SK-N-SH (cell line): ENCODE measurements at regions not wholly inside any gene's neighbourhood (a gene's known extent, or its start where the extent isn't known, plus 50 kb on each side); places are given as distances from the start of the nearest gene placed in this dataset.

Experiments used
- CTCF ChIA-PET: fragments of 300-600, 350-600 bp; formaldehyde crosslinking; extraction: SDS; loops from one replicate; lab custom pipeline; 2021; lab: Yijun Ruan, JAX
- POLR2A ChIA-PET: fragments of 350-600 bp; sonication (Branson Sonifier 250); formaldehyde crosslinking; extraction: SDS; loops from one replicate; lab custom pipeline; 2020; ENCODE audit warnings: antibody characterized with exemption, inconsistent platforms; lab: Yijun Ruan, JAX
- DNase-seq: peaks from one replicate; pipeline ENCODE4 v3.0.0; 2012
- H2AFZ ChIP-seq: fragments of 200-600 bp; sonication (generic); 2 replicates; pipeline ENCODE4 v1.8.1; 2016; ENCODE audit warnings: antibody characterized with exemption, mild to moderate bottlenecking, low read depth
- H3F3A ChIP-seq: fragments of 200-600 bp; sonication (generic); replicated peaks from 2 replicates; pipeline ENCODE3; 2016; ENCODE audit warnings: antibody characterized with exemption, mild to moderate bottlenecking; ENCODE audit not compliant: insufficient read depth
- H3K27ac ChIP-seq, 2 experiments: fragments of 200-500 bp in 1 of 2; fragments of 200-600 bp in 1 of 2; sonication (Bioruptor generic) in 1 of 2; sonication (generic), shearing (Covaris generic) in 1 of 2; 2 replicates each; pipeline versions ENCODE4 v1.5.1 to v1.6.1; 2014 to 2016; ENCODE audit warnings: low read depth in 2 of 2, inconsistent platforms in 1 of 2, low read length in 1 of 2, mild to moderate bottlenecking in 1 of 2, mixed read lengths in 1 of 2
- H3K27me3 ChIP-seq: fragments of 200-600 bp; sonication (generic), shearing (Covaris generic); 2 replicates; pipeline ENCODE4 v1.6.1; 2016; ENCODE audit warnings: mixed run types; ENCODE audit not compliant: insufficient read depth
- H3K36me3 ChIP-seq, 2 experiments: fragments of 200-500 bp in 1 of 2; fragments of 200-600 bp in 1 of 2; sonication (Bioruptor generic) in 1 of 2; sonication (generic) in 1 of 2; replicated peaks in 1 of 2; 2 replicates each; pipeline versions ENCODE3 to v1.5.1; 2014 to 2016; ENCODE audit warnings: low read length in 1 of 2, mild to moderate bottlenecking in 1 of 2; ENCODE audit not compliant: insufficient read depth in 2 of 2, control insufficient read depth in 1 of 2
- H3K4me1 ChIP-seq, 2 experiments: fragments of 200-500 bp in 1 of 2; fragments of 200-600 bp in 1 of 2; sonication (Bioruptor generic) in 1 of 2; sonication (generic), shearing (Covaris generic) in 1 of 2; 2 replicates each; pipeline versions ENCODE4 v1.5.1 to v1.6.1; 2014 to 2016; ENCODE audit warnings: low read depth in 1 of 2, low read length in 1 of 2, mixed run types in 1 of 2; ENCODE audit not compliant: insufficient read depth in 2 of 2, control insufficient read depth in 1 of 2
- H3K4me2 ChIP-seq: fragments of 200-600 bp; sonication (generic), shearing (Covaris generic); 2 replicates; pipeline ENCODE4 v1.6.1; 2017; ENCODE audit warnings: mixed run types
- H3K4me3 ChIP-seq, 2 experiments: fragments of 200-500 bp in 1 of 2; fragments of 200-600 bp in 1 of 2; sonication (Bioruptor generic) in 1 of 2; sonication (generic), shearing (Covaris generic) in 1 of 2; 2 replicates each; pipeline versions ENCODE4 v1.5.1 to v1.8.1; 2014 to 2016; ENCODE audit warnings: low read depth in 2 of 2, inconsistent platforms in 1 of 2, low read length in 1 of 2, mild to moderate bottlenecking in 1 of 2, mixed read lengths in 1 of 2, moderate library complexity in 1 of 2
- H3K79me2 ChIP-seq: fragments of 200-600 bp; sonication (generic); 2 replicates; pipeline ENCODE4 v1.8.1; 2017; ENCODE audit warnings: mild to moderate bottlenecking; ENCODE audit not compliant: insufficient read depth
- H3K9ac ChIP-seq: fragments of 200-600 bp; sonication (generic); 2 replicates; pipeline ENCODE4 v1.6.1; 2017; ENCODE audit warnings: mixed run types
- H3K9me2 ChIP-seq: fragments of 200-600 bp; sonication (generic); 2 replicates; pipeline ENCODE4 v1.6.1; 2017; ENCODE audit warnings: mixed run types
- H3K9me3 ChIP-seq: fragments of 200-600 bp; sonication (generic); 2 replicates; pipeline ENCODE4 v1.6.1; 2017; ENCODE audit warnings: mixed run types, mild to moderate bottlenecking, moderate library complexity
- H4K20me1 ChIP-seq: fragments of 200-600 bp; sonication (generic); 2 replicates; pipeline ENCODE4 v1.6.1; 2017; ENCODE audit warnings: mild to moderate bottlenecking, mixed run types; ENCODE audit not compliant: insufficient read depth
- CHD2 ChIP-seq: fragments of 150-350 bp; IDR thresholded peaks from 2 replicates; pipeline ENCODE4 v1.6.1; 2018; ENCODE audit warnings: low read length; ENCODE audit not compliant: partially characterized antibody
- EZH2phosphoT487 ChIP-seq: fragments of 200-600 bp; sonication (generic); IDR thresholded peaks from 2 replicates; pipeline ENCODE4 v1.6.1; 2017; ENCODE audit warnings: low read depth, mixed run types, mild to moderate bottlenecking, antibody characterized with exemption, moderate library complexity, borderline replicate concordance
- FOXM1 ChIP-seq: IDR thresholded peaks from 2 replicates; pipeline ENCODE4 v1.4.0; 2012; ENCODE audit warnings: low read depth, mild to moderate bottlenecking
- GATA2 ChIP-seq: sonication (generic); formaldehyde crosslinking; IDR thresholded peaks from 2 replicates; pipeline ENCODE4 v1.5.0; 2020; ENCODE audit warnings: mild to moderate bottlenecking, missing genetic modification reagents
- MXI1 ChIP-seq: IDR thresholded peaks from 2 replicates; pipeline ENCODE4 v1.6.1; 2012; ENCODE audit warnings: mild to moderate bottlenecking, low read depth, low read length, improper control_type of control experiment
- POLR2AphosphoS5 ChIP-seq: IDR thresholded peaks from 2 replicates; pipeline ENCODE4 v1.6.1; 2012; ENCODE audit warnings: low read depth, low read length
- RXRA ChIP-seq: IDR thresholded peaks from 2 replicates; pipeline ENCODE4 v1.4.0; 2012; ENCODE audit warnings: low read depth, mild to moderate bottlenecking, borderline replicate concordance
- SIN3A ChIP-seq: IDR thresholded peaks from 2 replicates; pipeline ENCODE4 v1.6.1; 2012; ENCODE audit warnings: low read depth, mild to moderate bottlenecking, low read length, moderate library complexity, borderline replicate concordance
- TCF12 ChIP-seq: IDR thresholded peaks from 2 replicates; pipeline ENCODE4 v1.4.0; 2012
- YY1 ChIP-seq: IDR thresholded peaks from 2 replicates; pipeline ENCODE4 v1.4.0; 2012; ENCODE audit warnings: low read depth, mild to moderate bottlenecking
- WGBS: methylation state at CpG from one replicate; pipeline ENCODE4 v1.1.6; 2017; ENCODE audit warnings: low lambda C conversion rate; 5-methylcytosine and 5-hydroxymethylcytosine counted together
- TF ChIP-seq, protein P1 (sequence below): IDR thresholded peaks from 2 replicates; pipeline ENCODE4 v1.6.1; 2012; ENCODE audit warnings: mild to moderate bottlenecking, low read depth, low read length, moderate library complexity
- TF ChIP-seq, protein P2 (sequence below): IDR thresholded peaks from 2 replicates; pipeline ENCODE4; 2012
- TF ChIP-seq, protein P3 (sequence below): fragments of 150-350 bp; IDR thresholded peaks from 2 replicates; pipeline ENCODE4 v1.6.1; 2016; ENCODE audit warnings: mild to moderate bottlenecking, low read depth, low read length
- TF ChIP-seq, protein P4 (sequence below): IDR thresholded peaks from 2 replicates; pipeline ENCODE4 v1.4.0; 2012; ENCODE audit warnings: low read depth, borderline replicate concordance
- TF ChIP-seq, protein P5 (sequence below): fragments of 200-600 bp; sonication (generic); IDR thresholded peaks from 2 replicates; pipeline ENCODE4 v1.6.1; 2017; ENCODE audit warnings: antibody characterized with exemption, mild to moderate bottlenecking, moderate library complexity
- TF ChIP-seq, protein P6 (sequence below): IDR thresholded peaks from 2 replicates; pipeline ENCODE4 v1.4.0; 2012; ENCODE audit warnings: low read depth, borderline replicate concordance

DNA sequence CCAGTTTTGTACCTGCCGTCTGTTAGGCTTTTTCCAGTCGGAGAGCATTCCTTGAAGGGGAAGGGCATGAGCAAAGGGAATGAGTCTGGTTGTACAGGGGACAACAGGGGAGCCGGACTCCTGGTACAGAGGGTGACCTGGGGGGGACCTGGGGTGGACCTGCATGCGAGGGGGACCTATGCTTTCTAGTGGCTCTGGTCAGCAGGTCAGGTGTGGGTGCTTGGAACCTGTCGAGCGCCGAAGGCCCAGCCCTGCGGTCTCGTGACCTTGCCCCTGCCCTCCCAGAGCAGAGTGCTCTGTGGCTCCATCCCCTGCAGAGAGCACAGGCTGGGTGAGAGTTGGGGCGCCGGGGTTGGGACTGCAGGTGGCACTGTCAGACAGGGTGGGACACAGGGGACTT lies 96.7 kb upstream of the ASAP2 start (continued):
- TF ChIP-seq, protein P1, sequence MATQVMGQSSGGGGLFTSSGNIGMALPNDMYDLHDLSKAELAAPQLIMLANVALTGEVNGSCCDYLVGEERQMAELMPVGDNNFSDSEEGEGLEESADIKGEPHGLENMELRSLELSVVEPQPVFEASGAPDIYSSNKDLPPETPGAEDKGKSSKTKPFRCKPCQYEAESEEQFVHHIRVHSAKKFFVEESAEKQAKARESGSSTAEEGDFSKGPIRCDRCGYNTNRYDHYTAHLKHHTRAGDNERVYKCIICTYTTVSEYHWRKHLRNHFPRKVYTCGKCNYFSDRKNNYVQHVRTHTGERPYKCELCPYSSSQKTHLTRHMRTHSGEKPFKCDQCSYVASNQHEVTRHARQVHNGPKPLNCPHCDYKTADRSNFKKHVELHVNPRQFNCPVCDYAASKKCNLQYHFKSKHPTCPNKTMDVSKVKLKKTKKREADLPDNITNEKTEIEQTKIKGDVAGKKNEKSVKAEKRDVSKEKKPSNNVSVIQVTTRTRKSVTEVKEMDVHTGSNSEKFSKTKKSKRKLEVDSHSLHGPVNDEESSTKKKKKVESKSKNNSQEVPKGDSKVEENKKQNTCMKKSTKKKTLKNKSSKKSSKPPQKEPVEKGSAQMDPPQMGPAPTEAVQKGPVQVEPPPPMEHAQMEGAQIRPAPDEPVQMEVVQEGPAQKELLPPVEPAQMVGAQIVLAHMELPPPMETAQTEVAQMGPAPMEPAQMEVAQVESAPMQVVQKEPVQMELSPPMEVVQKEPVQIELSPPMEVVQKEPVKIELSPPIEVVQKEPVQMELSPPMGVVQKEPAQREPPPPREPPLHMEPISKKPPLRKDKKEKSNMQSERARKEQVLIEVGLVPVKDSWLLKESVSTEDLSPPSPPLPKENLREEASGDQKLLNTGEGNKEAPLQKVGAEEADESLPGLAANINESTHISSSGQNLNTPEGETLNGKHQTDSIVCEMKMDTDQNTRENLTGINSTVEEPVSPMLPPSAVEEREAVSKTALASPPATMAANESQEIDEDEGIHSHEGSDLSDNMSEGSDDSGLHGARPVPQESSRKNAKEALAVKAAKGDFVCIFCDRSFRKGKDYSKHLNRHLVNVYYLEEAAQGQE = no peak
- TF ChIP-seq GATA2 (CRISPR knock-in tag) (no peak), FOXM1 (no peak)
- TF ChIP-seq, all 33 proteins: peak for 0

DNA sequence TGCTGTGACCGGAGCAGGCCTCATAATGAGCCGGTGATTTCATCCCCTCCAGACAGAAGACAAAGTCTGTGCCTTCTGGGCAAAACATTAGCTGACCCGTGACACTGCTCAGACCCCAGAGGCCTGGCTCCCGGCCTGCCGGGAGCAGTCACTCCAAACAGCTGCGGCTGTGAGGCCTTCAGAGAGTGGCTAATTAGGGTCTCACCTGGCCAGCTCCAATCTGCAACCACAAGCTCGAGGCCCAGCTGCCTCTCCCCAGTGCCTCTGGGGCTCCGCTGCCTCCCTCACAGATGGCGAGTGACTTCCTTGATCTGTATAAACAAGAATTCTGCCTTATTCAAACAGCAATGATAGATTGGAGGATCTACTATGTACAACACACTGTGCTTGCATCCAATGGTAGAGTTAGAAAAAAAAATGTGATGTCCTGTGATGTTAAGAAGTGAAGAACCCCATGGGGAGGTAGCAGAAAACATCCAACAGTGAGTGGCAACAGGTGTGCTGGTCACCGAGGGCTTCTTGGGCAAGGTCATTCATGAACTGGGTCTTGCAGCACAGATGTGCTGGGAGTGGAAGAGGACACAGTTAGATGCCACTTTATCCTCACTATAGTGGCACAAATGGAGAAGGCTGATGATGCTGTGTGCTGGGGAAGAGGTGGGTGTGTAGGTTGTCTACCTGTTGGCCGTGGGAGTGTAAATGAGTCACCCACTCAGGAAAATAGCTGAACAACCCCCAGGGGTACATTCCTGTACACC lies 98.2 kb upstream of the ASAP2 start:
- H3K27me3 ChIP-seq = no peaks in the 10 kb centered on the region
- no peak overlapping the region for H3K4me3 ChIP-seq
- DNase-seq = no peak
- WGBS = 91% methylated on average over 11 of the region's 11 CpGs
- H3K9me2 ChIP-seq = no peaks in the 10 kb centered on the region
- no peak overlapping the region for H3K4me2 ChIP-seq
- no peaks in the 10 kb centered on the region for H3K36me3 ChIP-seq
- no peaks in the 10 kb centered on the region for H3K79me2 ChIP-seq
- no peak overlapping the region for H2AFZ ChIP-seq
- TF ChIP-seq RXRA (no peak), YY1 (no peak), EZH2phosphoT487 (no peak), SIN3A (no peak), TCF12 (no peak), CHD2 (no peak), MXI1 (no peak), POLR2AphosphoS5 (no peak), FOXM1 (no peak)
- TF ChIP-seq, protein P2, sequence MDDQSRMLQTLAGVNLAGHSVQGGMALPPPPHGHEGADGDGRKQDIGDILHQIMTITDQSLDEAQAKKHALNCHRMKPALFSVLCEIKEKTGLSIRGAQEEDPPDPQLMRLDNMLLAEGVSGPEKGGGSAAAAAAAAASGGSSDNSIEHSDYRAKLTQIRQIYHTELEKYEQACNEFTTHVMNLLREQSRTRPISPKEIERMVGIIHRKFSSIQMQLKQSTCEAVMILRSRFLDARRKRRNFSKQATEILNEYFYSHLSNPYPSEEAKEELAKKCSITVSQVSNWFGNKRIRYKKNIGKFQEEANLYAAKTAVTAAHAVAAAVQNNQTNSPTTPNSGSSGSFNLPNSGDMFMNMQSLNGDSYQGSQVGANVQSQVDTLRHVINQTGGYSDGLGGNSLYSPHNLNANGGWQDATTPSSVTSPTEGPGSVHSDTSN = no peak
- TF ChIP-seq, protein P3, sequence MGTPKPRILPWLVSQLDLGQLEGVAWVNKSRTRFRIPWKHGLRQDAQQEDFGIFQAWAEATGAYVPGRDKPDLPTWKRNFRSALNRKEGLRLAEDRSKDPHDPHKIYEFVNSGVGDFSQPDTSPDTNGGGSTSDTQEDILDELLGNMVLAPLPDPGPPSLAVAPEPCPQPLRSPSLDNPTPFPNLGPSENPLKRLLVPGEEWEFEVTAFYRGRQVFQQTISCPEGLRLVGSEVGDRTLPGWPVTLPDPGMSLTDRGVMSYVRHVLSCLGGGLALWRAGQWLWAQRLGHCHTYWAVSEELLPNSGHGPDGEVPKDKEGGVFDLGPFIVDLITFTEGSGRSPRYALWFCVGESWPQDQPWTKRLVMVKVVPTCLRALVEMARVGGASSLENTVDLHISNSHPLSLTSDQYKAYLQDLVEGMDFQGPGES = no peak
- TF ChIP-seq, protein P4, sequence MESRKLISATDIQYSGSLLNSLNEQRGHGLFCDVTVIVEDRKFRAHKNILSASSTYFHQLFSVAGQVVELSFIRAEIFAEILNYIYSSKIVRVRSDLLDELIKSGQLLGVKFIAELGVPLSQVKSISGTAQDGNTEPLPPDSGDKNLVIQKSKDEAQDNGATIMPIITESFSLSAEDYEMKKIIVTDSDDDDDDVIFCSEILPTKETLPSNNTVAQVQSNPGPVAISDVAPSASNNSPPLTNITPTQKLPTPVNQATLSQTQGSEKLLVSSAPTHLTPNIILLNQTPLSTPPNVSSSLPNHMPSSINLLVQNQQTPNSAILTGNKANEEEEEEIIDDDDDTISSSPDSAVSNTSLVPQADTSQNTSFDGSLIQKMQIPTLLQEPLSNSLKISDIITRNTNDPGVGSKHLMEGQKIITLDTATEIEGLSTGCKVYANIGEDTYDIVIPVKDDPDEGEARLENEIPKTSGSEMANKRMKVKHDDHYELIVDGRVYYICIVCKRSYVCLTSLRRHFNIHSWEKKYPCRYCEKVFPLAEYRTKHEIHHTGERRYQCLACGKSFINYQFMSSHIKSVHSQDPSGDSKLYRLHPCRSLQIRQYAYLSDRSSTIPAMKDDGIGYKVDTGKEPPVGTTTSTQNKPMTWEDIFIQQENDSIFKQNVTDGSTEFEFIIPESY = no peak
- TF ChIP-seq, protein P5, sequence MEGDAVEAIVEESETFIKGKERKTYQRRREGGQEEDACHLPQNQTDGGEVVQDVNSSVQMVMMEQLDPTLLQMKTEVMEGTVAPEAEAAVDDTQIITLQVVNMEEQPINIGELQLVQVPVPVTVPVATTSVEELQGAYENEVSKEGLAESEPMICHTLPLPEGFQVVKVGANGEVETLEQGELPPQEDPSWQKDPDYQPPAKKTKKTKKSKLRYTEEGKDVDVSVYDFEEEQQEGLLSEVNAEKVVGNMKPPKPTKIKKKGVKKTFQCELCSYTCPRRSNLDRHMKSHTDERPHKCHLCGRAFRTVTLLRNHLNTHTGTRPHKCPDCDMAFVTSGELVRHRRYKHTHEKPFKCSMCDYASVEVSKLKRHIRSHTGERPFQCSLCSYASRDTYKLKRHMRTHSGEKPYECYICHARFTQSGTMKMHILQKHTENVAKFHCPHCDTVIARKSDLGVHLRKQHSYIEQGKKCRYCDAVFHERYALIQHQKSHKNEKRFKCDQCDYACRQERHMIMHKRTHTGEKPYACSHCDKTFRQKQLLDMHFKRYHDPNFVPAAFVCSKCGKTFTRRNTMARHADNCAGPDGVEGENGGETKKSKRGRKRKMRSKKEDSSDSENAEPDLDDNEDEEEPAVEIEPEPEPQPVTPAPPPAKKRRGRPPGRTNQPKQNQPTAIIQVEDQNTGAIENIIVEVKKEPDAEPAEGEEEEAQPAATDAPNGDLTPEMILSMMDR = no peak
- TF ChIP-seq, protein P6, sequence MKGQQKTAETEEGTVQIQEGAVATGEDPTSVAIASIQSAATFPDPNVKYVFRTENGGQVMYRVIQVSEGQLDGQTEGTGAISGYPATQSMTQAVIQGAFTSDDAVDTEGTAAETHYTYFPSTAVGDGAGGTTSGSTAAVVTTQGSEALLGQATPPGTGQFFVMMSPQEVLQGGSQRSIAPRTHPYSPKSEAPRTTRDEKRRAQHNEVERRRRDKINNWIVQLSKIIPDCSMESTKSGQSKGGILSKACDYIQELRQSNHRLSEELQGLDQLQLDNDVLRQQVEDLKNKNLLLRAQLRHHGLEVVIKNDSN = no peak
- H3K9ac ChIP-seq = no peak overlapping the region
- H3K9me3 ChIP-seq = no peaks in the 10 kb centered on the region
- H3F3A ChIP-seq = peaks cover 12% of the 10 kb centered on the region
- no peaks in the 10 kb centered on the region for H4K20me1 ChIP-seq
- H3K4me1 ChIP-seq = peaks cover 22 to 26% of the 10 kb centered on the region in 2 experiments; a peak in 3 of 4 replicates
- H3K27ac ChIP-seq = no peak overlapping the region
- POLR2A ChIA-PET = no interaction called here
- CTCF ChIA-PET = interaction anchor here (1.0 kb wide), 1 partner anchor 227 kb away, joined by 3 read pairs; no protein-coding TSS in a partner anchor
